Germinal center (tissue), 1 donor: ENCODE measurements at regions not wholly inside any gene's neighbourhood (a gene's known extent, or its start where the extent isn't known, plus 50 kb on each side); places are given as distances from the start of the nearest gene placed in this dataset.
"Not testable (repeated sequence)": the region's sequence is repeated elsewhere in the genome, so short reads cannot be mapped to it uniquely, and the experiment has no call there.

Experiments
- DNase-seq: peaks from one replicate; pipeline ENCODE4 v3.0.0; 2012; ENCODE audit warnings: mixed read lengths, low spot score

GRCh38 chr4:159669094-159669493 is 566.2 kb downstream of the RAPGEF2 start:
- no peak for DNase-seq

GRCh38 chr4:159673221-159673620 is 570.3 kb downstream of the RAPGEF2 start:
- no peak for DNase-seq

GRCh38 chr4:159674241-159674640 is 571.4 kb downstream of the RAPGEF2 start:
- no peak for DNase-seq

- no peak for DNase-seq
Observed at GRCh38 chr4:159677521-159677920, 574.6 kb downstream of the RAPGEF2 start.

GRCh38 chr4:159682996-159683395 is 580.1 kb downstream of the RAPGEF2 start:
- DNase-seq = no peak

GRCh38 chr4:159684061-159684460 is 581.2 kb downstream of the RAPGEF2 start:
- no peak for DNase-seq

GRCh38 chr4:159685340-159686092 is 582.6 kb downstream of the RAPGEF2 start:
- DNase-seq = no peak

- DNase-seq = no peak
Observed at GRCh38 chr4:159689526-159689925, 586.6 kb downstream of the RAPGEF2 start.

GRCh38 chr4:159697322-159698283 is 594.7 kb downstream of the RAPGEF2 start:
- no peak for DNase-seq

GRCh38 chr4:159698336-159698735 is 595.5 kb downstream of the RAPGEF2 start:
- DNase-seq = no peak

- DNase-seq = no peak
Observed at GRCh38 chr4:159702200-159702599, 599.3 kb downstream of the RAPGEF2 start.

- no peak for DNase-seq
Observed at GRCh38 chr4:159705334-159705733, 602.5 kb downstream of the RAPGEF2 start.

- no peak for DNase-seq
Observed at GRCh38 chr4:159706704-159707103, 603.8 kb downstream of the RAPGEF2 start.

- DNase-seq = not testable (repeated sequence)
Observed at GRCh38 chr4:159715180-159715579, 612.3 kb downstream of the RAPGEF2 start.

- DNase-seq = no peak
Observed at GRCh38 chr4:159719531-159719930, 616.7 kb downstream of the RAPGEF2 start.

GRCh38 chr4:159722052-159722451 is 619.2 kb downstream of the RAPGEF2 start:
- DNase-seq = no peak

GRCh38 chr4:159722918-159723317 is 620.0 kb downstream of the RAPGEF2 start:
- DNase-seq = no peak

GRCh38 chr4:159723341-159724048 is 620.6 kb downstream of the RAPGEF2 start:
- DNase-seq = no peak

- DNase-seq = no peak
Observed at GRCh38 chr4:159725571-159725970, 622.7 kb downstream of the RAPGEF2 start.

- DNase-seq = no peak
Observed at GRCh38 chr4:159735281-159736207, 632.7 kb downstream of the RAPGEF2 start.

- no peak for DNase-seq
Observed at GRCh38 chr4:159736411-159736810, 633.5 kb downstream of the RAPGEF2 start.
